GM19328 (cell line): ENCODE measurements at regions not wholly inside any gene's neighbourhood (a gene's known extent, or its start where the extent isn't known, plus 50 kb on each side); places are given as distances from the start of the nearest gene placed in this dataset.
"Not testable (repeated sequence)": the region's sequence is repeated elsewhere in the genome, so short reads cannot be mapped to it uniquely, and the experiment has no call there.

Experiments used
- ATAC-seq: cut with Tn5 transposase; IDR thresholded peaks from one replicate; pipeline ENCODE4 v1.9.1; 2021; ENCODE audit warnings: mild to moderate bottlenecking, moderate library complexity; ENCODE audit not compliant: unreplicated experiment

GRCh38 chr9:24708814-24709213, 163.1 kb upstream of the IZUMO3 start:
- ATAC-seq: no peak

GRCh38 chr9:24698881-24699518, 153.3 kb upstream of the IZUMO3 start:
- no peak for ATAC-seq

GRCh38 chr9:24672336-24672735, 126.6 kb upstream of the IZUMO3 start:
- no peak for ATAC-seq

GRCh38 chr9:24657387-24657786, 111.7 kb upstream of the IZUMO3 start:
- ATAC-seq: no peak

- ATAC-seq: no peak
These were observed 106.5 kb upstream of the IZUMO3 start for GRCh38 chr9:24652181-24652580.

- not testable (repeated sequence) for ATAC-seq
These were observed 83.1 kb upstream of the IZUMO3 start for GRCh38 chr9:24628809-24629208.

GRCh38 chr9:24625097-24625496, 79.4 kb upstream of the IZUMO3 start:
- no peak for ATAC-seq

- no peak for ATAC-seq
These were observed 78.8 kb upstream of the IZUMO3 start for GRCh38 chr9:24624481-24624880.

GRCh38 chr9:24620741-24621140, 75.0 kb upstream of the IZUMO3 start:
- no peak for ATAC-seq

- no peak for ATAC-seq
These were observed 71.2 kb upstream of the IZUMO3 start for GRCh38 chr9:24616863-24617262.

GRCh38 chr9:24614070-24614469, 68.4 kb upstream of the IZUMO3 start:
- ATAC-seq: no peak

GRCh38 chr9:24608599-24608998, 62.9 kb upstream of the IZUMO3 start:
- no peak for ATAC-seq

GRCh38 chr9:24602693-24603352, 57.1 kb upstream of the IZUMO3 start:
- no peak for ATAC-seq
